ENCODE measurements at regions not wholly inside any gene's neighbourhood (a gene's known extent, or its start where the extent isn't known, plus 50 kb on each side); places are given as distances from the start of the nearest gene placed in this dataset.

DNA sequence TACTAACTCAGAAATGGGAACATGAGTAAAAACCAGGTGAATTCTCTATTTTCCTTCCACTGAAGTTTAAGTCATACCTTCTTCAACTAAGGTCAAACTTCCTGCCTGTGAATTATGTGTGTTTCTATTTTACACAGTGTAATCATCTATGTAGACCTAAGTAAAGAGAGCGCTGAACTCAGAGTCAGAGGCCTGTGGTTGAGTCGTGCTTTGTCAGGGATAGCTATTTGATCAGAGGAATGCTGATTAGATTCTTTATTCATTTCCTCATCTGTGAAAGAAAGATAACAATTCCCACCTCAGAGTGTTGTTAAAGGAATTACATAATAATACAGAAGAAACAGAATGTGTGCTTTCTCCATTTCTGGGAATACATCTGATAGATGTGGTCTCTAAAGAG, 654.1 kb downstream of the STIM2 start:
- intact Hi-C loops (cut with DNase I): no loop called here
- 43 to 69% methylated on average over 2 of the region's 2 CpGs for WGBS, 2 donors
- DNase-seq: no peak
- Histone ChIP-seq H3K4me3 (no peak overlapping the region), H3K9me3 (no peaks in the 10 kb centered on the region), H3K27ac (no peak overlapping the region), H3K27me3 (no peaks in the 10 kb centered on the region), H3K4me1 (no peaks in the 10 kb centered on the region), H3K36me3 (no peaks in the 10 kb centered on the region)
- TF ChIP-seq POLR2A (IDR thresholded peaks at IDR 0.05): no peak
- TF ChIP-seq, protein P1, sequence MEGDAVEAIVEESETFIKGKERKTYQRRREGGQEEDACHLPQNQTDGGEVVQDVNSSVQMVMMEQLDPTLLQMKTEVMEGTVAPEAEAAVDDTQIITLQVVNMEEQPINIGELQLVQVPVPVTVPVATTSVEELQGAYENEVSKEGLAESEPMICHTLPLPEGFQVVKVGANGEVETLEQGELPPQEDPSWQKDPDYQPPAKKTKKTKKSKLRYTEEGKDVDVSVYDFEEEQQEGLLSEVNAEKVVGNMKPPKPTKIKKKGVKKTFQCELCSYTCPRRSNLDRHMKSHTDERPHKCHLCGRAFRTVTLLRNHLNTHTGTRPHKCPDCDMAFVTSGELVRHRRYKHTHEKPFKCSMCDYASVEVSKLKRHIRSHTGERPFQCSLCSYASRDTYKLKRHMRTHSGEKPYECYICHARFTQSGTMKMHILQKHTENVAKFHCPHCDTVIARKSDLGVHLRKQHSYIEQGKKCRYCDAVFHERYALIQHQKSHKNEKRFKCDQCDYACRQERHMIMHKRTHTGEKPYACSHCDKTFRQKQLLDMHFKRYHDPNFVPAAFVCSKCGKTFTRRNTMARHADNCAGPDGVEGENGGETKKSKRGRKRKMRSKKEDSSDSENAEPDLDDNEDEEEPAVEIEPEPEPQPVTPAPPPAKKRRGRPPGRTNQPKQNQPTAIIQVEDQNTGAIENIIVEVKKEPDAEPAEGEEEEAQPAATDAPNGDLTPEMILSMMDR (IDR thresholded peaks at IDR 0.05): no peak

DNA sequence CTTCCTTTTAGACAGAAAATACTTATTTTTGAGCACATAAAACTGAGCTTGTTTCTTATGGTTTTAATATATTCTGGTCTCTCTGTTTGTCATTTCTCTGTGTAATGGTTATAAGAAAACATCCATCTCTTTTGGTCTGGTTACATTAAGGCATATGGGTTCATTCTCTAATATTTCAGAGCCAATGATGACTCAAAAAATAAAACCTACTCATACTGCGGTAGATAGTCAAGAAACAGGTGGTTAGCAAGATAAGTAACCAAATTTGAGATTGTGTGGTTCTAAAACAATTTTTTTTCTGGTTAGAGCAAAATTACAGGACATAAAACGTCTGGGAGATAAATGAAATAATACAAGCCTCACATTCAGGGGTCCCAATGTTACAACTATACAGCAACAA, 654.5 kb downstream of the STIM2 start:
- WGBS, 2 donors: 28 to 37% methylated on average over 2 of the region's 2 CpGs
- DNase-seq: no peak
- H3K27me3 ChIP-seq: no peaks in the 10 kb centered on the region
- no peak overlapping the region for H3K27ac ChIP-seq
- no peaks in the 10 kb centered on the region for H3K36me3 ChIP-seq
- no peak overlapping the region for H3K4me3 ChIP-seq
- no peak for TF ChIP-seq POLR2A (IDR thresholded peaks at IDR 0.05)
- TF ChIP-seq, protein P1 (IDR thresholded peaks at IDR 0.05): no peak
- intact Hi-C loops (cut with DNase I): no loop called here
- H3K4me1 ChIP-seq: no peaks in the 10 kb centered on the region
- H3K9me3 ChIP-seq: no peaks in the 10 kb centered on the region

DNA sequence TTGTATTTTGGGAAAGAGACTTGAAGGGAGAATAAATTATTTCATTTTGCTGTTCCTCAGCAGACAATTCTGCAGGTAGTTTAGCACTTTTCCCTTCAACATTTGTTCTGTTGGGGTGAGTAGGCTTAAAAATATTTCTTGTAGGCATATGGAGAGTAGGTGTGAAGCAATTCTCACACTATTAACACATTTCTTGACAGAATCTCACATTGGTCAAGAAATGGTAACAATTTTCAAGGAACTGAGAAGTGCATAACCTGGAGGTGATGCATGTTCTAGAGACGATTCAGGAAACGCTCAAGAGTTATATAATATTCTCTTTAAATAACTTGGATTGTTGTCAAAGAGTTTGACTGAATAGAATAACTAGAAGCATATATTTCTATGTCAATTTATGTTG, 658.2 kb downstream of the STIM2 start:
- DNase-seq: no peak
- Histone ChIP-seq H3K4me1 (no peaks in the 10 kb centered on the region), H3K36me3 (no peaks in the 10 kb centered on the region), H3K9me3 (no peaks in the 10 kb centered on the region), H3K27me3 (no peaks in the 10 kb centered on the region), H3K4me3 (no peak overlapping the region), H3K27ac (no peak overlapping the region)
- intact Hi-C loops (cut with DNase I): no loop called here
- TF ChIP-seq, protein P1 (IDR thresholded peaks at IDR 0.05): no peak
- no peak for TF ChIP-seq POLR2A (IDR thresholded peaks at IDR 0.05)
- 55 to 66% methylated on average over 2 of the region's 2 CpGs for WGBS, 2 donors

DNA sequence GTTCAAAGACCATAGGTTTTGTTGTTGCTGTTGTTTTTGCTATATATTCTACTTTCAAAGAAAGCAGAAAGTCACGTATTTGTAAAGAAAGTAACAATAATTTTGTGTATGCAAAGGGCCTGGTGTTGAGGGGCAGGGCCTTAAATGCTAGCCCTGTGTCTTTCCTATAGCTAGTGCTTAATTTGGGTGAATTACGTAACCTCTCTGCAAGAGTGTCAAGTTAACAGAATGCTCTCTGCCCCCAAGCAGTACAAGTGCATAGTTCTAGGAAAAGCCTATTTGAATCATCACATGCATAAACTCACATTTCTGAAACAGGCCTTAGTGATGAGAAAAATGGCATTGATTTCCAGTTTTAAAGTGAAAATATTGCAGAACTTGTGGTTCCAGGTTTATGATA, 663.6 kb downstream of the STIM2 start:
- no peaks in the 10 kb centered on the region for H3K27me3 ChIP-seq
- DNase-seq: no peak
- intact Hi-C loops (cut with DNase I): no loop called here

DNA sequence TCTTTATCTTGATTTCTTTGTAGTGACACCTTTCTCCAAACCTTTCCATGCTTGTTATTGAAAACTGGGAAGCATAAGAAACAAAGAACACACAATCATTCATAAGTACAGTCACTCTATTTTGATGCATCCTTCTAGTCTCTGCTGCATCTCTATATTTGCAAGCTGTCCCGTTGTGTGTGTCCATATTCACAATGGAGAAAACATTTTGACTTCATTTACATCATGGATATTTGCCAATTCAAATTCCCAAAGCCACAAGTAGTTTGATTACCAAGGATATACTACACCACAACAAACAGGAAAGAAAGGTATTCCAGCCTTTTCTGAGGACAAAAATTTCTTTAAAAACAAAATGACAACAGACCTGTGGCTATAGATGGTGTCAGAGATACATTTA, 673.8 kb downstream of the STIM2 start:
- TF ChIP-seq, protein P1 (IDR thresholded peaks at IDR 0.05): no peak
- TF ChIP-seq POLR2A (IDR thresholded peaks at IDR 0.05): no peak
- Histone ChIP-seq H3K36me3 (no peaks in the 10 kb centered on the region), H3K9me3 (no peaks in the 10 kb centered on the region), H3K27me3 (no peaks in the 10 kb centered on the region), H3K4me3 (no peak overlapping the region), H3K4me1 (no peaks in the 10 kb centered on the region), H3K27ac (no peak overlapping the region)
- WGBS, 2 donors: 44 to 45% methylated on average over 1 of the region's 1 CpG
- no peak for DNase-seq
- intact Hi-C loops (cut with DNase I): no loop called here

More for the DNA sequence above, 663.6 kb downstream of the STIM2 start:
- H3K4me3 ChIP-seq: no peak overlapping the region
- H3K4me1 ChIP-seq: no peaks in the 10 kb centered on the region
- no peak for TF ChIP-seq POLR2A (IDR thresholded peaks at IDR 0.05)
- TF ChIP-seq, protein P1 (IDR thresholded peaks at IDR 0.05): no peak
- H3K27ac ChIP-seq: no peak overlapping the region
- H3K9me3 ChIP-seq: no peaks in the 10 kb centered on the region
- 44 to 77% methylated on average over 2 of the region's 2 CpGs for WGBS, 2 donors
- no peaks in the 10 kb centered on the region for H3K36me3 ChIP-seq
